IPS DF 6.9 (cell line): ENCODE measurements at regions not wholly inside any gene's neighbourhood (a gene's known extent, or its start where the extent isn't known, plus 50 kb on each side); places are given as distances from the start of the nearest gene placed in this dataset.

Source experiments
- DNase-seq: peaks from one replicate; pipeline ENCODE4 v3.0.0-alpha.2; 2013; ENCODE audit warnings: low read depth, low spot score
- H3K27ac ChIP-seq: one replicate; pipeline ENCODE4 v1.5.1; 2013; ENCODE audit warnings: low read length, control low read depth
- H3K27me3 ChIP-seq: 2 replicates; pipeline ENCODE4 v1.6.1; 2013; ENCODE audit warnings: mild to moderate bottlenecking, low read length; ENCODE audit not compliant: control insufficient read depth, insufficient read depth
- H3K36me3 ChIP-seq: 2 replicates; pipeline ENCODE4 v1.6.1; 2013; ENCODE audit warnings: low read length; ENCODE audit not compliant: control insufficient read depth, insufficient read depth
- H3K4me1 ChIP-seq: 2 replicates; pipeline ENCODE4 v1.6.1; 2013; ENCODE audit warnings: low read length; ENCODE audit not compliant: control insufficient read depth, insufficient read depth
- H3K4me3 ChIP-seq: 2 replicates; pipeline ENCODE4 v1.5.1; 2013; ENCODE audit warnings: mild to moderate bottlenecking, low read length
- H3K9me3 ChIP-seq: 2 replicates; pipeline ENCODE4 v1.6.1; 2013; ENCODE audit warnings: low read length, inconsistent platforms; ENCODE audit not compliant: control insufficient read depth, insufficient read depth
- WGBS: extraction: QIAGEN DNeasy Blood & Tissue Kit; methylation state at CpG from one replicate; pipeline ENCODE4 v1.1.7; 2013; ENCODE audit warnings: mixed read lengths, missing lambda C conversion rate; ENCODE audit not compliant: insufficient read length, insufficient coverage; 5-methylcytosine and 5-hydroxymethylcytosine counted together

DNA sequence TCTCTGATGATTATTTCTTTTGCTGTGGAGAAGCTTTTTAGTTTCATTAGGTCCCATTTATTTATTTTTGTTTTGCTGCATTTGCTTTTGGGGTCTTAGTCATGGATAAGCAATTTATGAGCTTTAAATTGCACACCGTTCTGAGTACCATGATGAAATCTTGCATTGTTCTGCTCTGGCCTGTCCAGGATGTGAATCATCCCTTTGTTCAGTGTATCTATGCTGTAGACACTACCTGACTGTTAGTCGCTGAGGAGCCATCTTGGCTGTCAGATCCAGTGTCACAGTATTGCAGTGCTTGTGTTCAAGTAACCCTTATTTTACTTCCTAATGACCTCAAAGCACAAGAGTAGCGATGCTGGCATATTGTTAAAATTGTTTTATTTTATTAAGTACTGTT lies 218.0 kb upstream of the CNTNAP4 start:
- Histone ChIP-seq H3K4me3 (no peak overlapping the region), H3K4me1 (no peaks in the 10 kb centered on the region; the same call in 1 of the 2 replicates), H3K36me3 (no peaks in the 10 kb centered on the region), H3K27ac (no peak overlapping the region), H3K27me3 (no peaks in the 10 kb centered on the region), H3K9me3 (peaks cover 5% of the 10 kb centered on the region)
- no peak for DNase-seq
- WGBS: no CpG with 5 or more reads among the region's 3 CpGs

DNA sequence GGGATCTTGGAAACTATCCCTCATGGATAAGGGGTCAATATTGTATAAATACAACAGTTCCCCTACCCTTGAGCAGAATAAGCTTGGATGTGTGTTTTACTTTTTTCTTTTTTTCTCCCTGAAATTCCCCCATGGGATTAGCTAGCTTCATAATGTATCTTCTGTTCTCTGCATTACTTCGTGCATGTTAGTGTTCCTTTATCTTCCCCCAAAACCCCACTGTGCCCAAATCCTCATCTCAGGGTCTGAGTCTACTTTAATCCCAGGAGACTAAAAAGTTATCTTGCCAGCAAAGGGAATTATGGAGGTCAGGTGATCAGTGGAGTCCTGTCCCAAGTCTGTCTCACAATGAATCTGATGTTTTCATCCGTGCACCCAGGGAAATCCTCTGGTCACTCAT lies 217.5 kb upstream of the CNTNAP4 start:
- Histone ChIP-seq H3K9me3 (peaks cover 5% of the 10 kb centered on the region), H3K27me3 (no peaks in the 10 kb centered on the region), H3K36me3 (no peaks in the 10 kb centered on the region), H3K4me3 (no peak overlapping the region), H3K4me1 (no peaks in the 10 kb centered on the region; the same call in 1 of the 2 replicates), H3K27ac (no peak overlapping the region)
- WGBS: no CpG with 5 or more reads among the region's 2 CpGs
- no peak for DNase-seq

DNA sequence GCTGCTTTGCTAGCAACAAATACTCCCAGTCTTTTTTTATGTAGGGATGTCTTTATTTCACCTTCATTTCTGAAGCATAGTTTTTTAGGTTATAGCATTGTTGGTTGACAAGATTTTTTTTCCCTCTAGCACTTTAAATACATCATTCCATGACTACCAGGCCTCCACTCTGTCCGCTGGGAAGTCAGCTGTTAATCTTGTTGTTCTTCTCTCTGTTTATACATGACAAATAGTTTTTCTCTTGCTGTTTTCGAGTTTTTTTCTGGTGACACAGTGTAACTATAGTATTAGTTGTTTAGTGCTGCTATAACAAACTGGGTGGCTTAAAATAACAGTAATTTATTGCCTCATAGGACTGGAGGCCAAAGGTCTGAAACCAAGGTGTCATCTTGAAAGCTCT lies 205.5 kb upstream of the CNTNAP4 start:
- Histone ChIP-seq H3K4me1 (no peaks in the 10 kb centered on the region), H3K27me3 (no peaks in the 10 kb centered on the region), H3K9me3 (no peaks in the 10 kb centered on the region), H3K4me3 (no peak overlapping the region), H3K27ac (no peak overlapping the region), H3K36me3 (no peaks in the 10 kb centered on the region)
- DNase-seq: no peak
- no CpG with 5 or more reads among the region's 2 CpGs for WGBS

DNA sequence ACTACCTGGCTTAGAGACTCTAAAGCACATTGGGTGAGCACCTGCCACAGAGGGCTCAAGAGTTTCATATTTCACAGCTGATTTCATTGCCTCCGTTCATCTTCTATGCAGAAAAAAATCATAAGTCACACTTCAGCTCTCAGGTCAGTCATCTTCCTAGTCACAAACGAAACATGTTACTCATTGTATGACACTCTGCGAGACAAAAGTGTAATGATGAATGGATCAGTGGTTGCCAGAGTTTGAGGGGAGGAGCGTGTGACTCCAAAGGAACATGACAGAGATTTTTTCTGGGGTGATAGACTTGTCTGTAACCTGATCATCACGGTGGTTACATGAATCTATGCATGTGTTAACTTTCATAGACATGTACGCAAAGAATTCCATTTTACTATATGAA lies 195.2 kb upstream of the CNTNAP4 start:
- Histone ChIP-seq H3K27me3 (no peaks in the 10 kb centered on the region), H3K36me3 (no peaks in the 10 kb centered on the region), H3K27ac (no peak overlapping the region), H3K4me3 (no peak overlapping the region), H3K4me1 (no peaks in the 10 kb centered on the region), H3K9me3 (no peaks in the 10 kb centered on the region)
- WGBS: no CpG with 5 or more reads among the region's 6 CpGs
- no peak for DNase-seq

DNA sequence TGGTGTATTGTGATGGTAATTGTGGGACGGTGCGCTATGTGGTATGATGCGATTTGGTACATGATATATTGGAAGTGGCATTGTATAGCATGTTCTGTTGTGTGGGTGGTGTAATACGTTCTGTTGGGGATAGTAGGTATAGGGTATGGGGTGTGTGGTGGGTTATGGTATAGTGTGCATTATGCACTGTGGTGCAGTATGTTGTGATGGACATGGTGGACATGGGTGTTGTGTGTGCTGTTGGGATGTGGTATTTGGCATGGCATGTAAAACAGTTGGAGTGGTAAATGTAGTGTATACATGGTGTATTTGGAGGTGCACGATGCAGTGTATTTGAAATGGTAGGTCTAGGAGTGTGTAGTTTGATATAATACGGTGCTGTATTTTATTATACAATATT lies 170.6 kb upstream of the CNTNAP4 start:
- H3K9me3 ChIP-seq: no peaks in the 10 kb centered on the region; the same call in 1 of the 2 replicates
- no peak overlapping the region for H3K27ac ChIP-seq
- no peaks in the 10 kb centered on the region for H3K36me3 ChIP-seq
- no peaks in the 10 kb centered on the region for H3K27me3 ChIP-seq
- WGBS: 100% methylated on average over 5 of the region's 6 CpGs
- H3K4me1 ChIP-seq: no peaks in the 10 kb centered on the region
- no peak overlapping the region for H3K4me3 ChIP-seq
- DNase-seq: no peak

DNA sequence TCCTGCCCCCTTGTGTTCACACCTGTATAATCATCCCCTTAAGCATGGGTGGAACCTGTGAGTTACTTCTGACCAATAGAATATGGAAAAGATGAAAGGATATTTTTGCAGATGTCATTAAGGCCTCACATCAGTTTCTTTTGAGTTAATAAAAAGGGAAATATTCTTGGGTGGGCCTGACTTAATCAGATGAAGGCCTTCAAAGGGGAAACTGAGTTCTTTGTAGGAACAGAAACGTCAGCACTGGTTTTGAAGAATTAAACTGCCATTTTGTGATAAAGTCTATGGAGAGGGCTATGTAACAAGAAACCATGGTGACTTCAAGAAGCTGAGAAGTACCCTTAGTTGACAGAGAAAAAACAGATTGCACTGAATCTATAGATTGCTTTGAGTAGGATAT lies 168.7 kb upstream of the CNTNAP4 start:
- no peaks in the 10 kb centered on the region for H3K36me3 ChIP-seq
- no CpG with 5 or more reads among the region's 1 CpG for WGBS

DNA sequence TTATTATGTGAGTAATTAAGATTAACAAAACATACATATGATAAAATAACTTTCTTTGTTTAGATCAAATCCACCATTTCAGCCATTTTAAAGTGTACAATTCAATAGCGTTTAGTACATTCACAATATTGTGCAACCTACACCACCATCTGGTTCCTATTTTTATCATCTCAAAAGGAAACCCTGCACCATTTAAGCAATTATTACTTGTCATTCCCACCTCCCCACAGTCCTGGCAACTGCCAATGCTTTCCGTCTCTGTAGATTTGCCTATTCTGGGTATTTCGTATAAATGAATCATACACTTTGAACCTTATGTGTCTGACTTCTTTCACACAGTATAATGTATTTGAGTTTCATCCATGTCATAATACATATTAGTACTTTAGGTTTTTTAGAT lies 162.5 kb upstream of the CNTNAP4 start:
- Histone ChIP-seq H3K36me3 (no peaks in the 10 kb centered on the region), H3K4me3 (no peak overlapping the region), H3K27me3 (no peaks in the 10 kb centered on the region), H3K9me3 (no peaks in the 10 kb centered on the region; the same call in 1 of the 2 replicates), H3K4me1 (no peaks in the 10 kb centered on the region), H3K27ac (no peak overlapping the region)
- no CpG with 5 or more reads among the region's 3 CpGs for WGBS
- DNase-seq: no peak

More for the DNA sequence above, 168.7 kb upstream of the CNTNAP4 start:
- DNase-seq: no peak
- no peaks in the 10 kb centered on the region for H3K27me3 ChIP-seq
- no peaks in the 10 kb centered on the region; the same call in 1 of the 2 replicates for H3K9me3 ChIP-seq
- no peaks in the 10 kb centered on the region for H3K4me1 ChIP-seq
- H3K4me3 ChIP-seq: no peak overlapping the region
- no peak overlapping the region for H3K27ac ChIP-seq

DNA sequence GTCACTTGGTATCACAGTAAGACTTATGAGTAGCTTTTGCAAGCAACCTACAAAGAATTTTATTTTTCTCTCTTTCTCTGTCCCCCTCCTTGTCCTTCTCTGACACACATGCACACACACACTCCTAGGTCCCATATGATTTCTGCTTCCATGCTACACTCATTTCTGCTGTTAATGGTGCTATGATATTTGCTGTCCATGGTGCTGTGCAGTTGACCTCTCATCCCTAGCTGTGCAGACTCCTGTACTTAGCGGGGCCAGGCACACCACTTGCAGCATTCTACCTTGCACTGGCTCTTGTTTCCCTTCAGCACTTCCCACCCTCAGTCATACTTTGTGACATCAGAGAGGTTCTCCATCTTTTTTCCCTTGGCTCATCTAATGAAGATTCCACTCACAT lies 158.9 kb upstream of the CNTNAP4 start:
- H3K36me3 ChIP-seq: no peaks in the 10 kb centered on the region
- no peak overlapping the region for H3K27ac ChIP-seq
- no CpG with 5 or more reads among the region's 1 CpG for WGBS
- no peaks in the 10 kb centered on the region; the same call in 1 of the 2 replicates for H3K9me3 ChIP-seq
- H3K4me3 ChIP-seq: no peak overlapping the region
- no peaks in the 10 kb centered on the region for H3K4me1 ChIP-seq
- no peaks in the 10 kb centered on the region for H3K27me3 ChIP-seq
- DNase-seq: no peak

DNA sequence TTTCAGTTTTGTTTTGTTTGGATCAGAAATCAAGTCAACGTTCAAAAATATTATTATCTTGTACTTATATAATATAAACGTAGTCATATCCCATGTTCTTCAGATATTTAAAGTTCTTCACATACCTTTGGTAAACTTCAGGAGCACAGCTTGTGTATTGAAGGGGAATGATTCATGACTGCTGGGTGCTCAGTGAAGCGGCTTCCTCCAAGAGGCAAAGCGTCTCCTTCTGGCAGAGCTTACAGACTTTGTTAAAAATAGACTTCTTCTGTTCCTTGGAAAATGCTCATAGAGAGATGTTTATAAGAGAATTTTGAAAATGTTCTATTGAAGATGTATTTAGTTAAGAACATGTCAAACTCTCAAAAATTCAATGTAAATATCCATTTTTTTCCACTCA lies 155.6 kb upstream of the CNTNAP4 start:
- H3K36me3 ChIP-seq: no peaks in the 10 kb centered on the region
- H3K4me1 ChIP-seq: no peaks in the 10 kb centered on the region
- no CpG with 5 or more reads among the region's 4 CpGs for WGBS
- H3K4me3 ChIP-seq: no peak overlapping the region
- DNase-seq: no peak
- H3K9me3 ChIP-seq: no peaks in the 10 kb centered on the region; the same call in 1 of the 2 replicates
- no peak overlapping the region for H3K27ac ChIP-seq
- H3K27me3 ChIP-seq: no peaks in the 10 kb centered on the region

DNA sequence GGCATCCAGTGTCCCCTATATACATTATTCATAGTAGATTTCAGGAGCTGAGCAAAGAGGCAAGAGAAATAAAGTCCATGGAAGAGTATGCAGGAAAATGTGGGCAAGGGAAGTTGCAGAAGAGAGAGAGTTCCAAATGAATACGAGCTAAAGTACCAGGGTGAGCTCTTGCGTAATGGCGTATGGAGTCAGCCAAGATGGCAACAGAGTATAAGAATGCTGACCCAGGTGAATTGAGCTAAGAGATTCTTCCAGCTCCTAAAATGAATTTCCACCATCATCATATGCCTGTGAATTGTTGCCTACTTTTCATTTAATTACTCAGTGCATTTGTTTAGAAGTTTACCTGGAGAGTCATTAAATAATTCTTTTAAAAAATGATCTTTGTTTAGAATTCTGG lies 153.2 kb upstream of the CNTNAP4 start:
- Histone ChIP-seq H3K9me3 (no peaks in the 10 kb centered on the region), H3K27me3 (no peaks in the 10 kb centered on the region), H3K4me1 (no peaks in the 10 kb centered on the region), H3K36me3 (no peaks in the 10 kb centered on the region), H3K27ac (no peak overlapping the region), H3K4me3 (no peak overlapping the region)
- DNase-seq: no peak
- no CpG with 5 or more reads among the region's 3 CpGs for WGBS

DNA sequence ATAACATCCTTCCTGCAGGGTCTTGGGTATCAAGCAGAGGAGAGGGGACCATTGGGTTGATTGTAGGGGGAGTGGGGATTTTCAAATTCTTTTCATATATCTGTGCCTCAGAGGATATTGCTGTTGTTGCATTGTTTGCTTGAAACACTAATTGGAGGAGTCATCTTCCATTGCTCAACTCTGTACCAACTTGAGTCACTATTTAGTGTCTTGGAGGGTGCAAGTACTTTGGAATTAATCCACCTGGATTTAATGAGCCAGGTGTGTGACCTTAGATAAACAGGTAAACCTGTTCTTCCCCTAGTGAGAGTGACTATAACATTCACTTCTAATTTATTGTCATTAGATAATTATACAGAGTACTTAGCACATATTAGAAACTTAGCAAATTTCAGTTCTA lies 151.3 kb upstream of the CNTNAP4 start:
- no peak overlapping the region for H3K4me3 ChIP-seq
- no peaks in the 10 kb centered on the region; the same call in 1 of the 2 replicates for H3K4me1 ChIP-seq
- H3K9me3 ChIP-seq: no peaks in the 10 kb centered on the region
- no peak for DNase-seq
- H3K36me3 ChIP-seq: no peaks in the 10 kb centered on the region
- no peaks in the 10 kb centered on the region for H3K27me3 ChIP-seq
- no peak overlapping the region for H3K27ac ChIP-seq
